Cardiac muscle cell (in vitro differentiated cells and primary cell): ENCODE measurements at regions not wholly inside any gene's neighbourhood (a gene's known extent, or its start where the extent isn't known, plus 50 kb on each side); places are given as distances from the start of the nearest gene placed in this dataset.

Experiments
- DNase-seq, 2 donors: peaks; one replicate each; pipeline versions ENCODE4 v3.0.0 to v3.0.0-alpha.2; 2010 to 2017; ENCODE audit warnings: low read depth in 1 of 2, low spot score in 1 of 2
- H3K27ac ChIP-seq: fragments of 200-600 bp; sonication (generic); 2 replicates; pipeline ENCODE4 v1.5.1; 2016
- H3K27me3 ChIP-seq: fragments of 200-600 bp; sonication (generic); 2 replicates; pipeline ENCODE4 v1.6.0; 2016; ENCODE audit warnings: control low read depth
- H3K36me3 ChIP-seq: fragments of 200-600 bp; sonication (generic); 2 replicates; pipeline ENCODE4 v1.5.1; 2016; ENCODE audit warnings: control low read depth
- H3K4me1 ChIP-seq: fragments of 200-600 bp; sonication (generic); 2 replicates; pipeline ENCODE4 v1.8.1; 2017; ENCODE audit warnings: low read depth, mild to moderate bottlenecking, mixed run types
- H3K4me3 ChIP-seq: fragments of 200-600 bp; sonication (generic); 2 replicates; pipeline ENCODE4 v1.5.1; 2016; ENCODE audit warnings: mild to moderate bottlenecking
- H3K9me3 ChIP-seq: fragments of 200-600 bp; sonication (generic); 2 replicates; pipeline ENCODE4 v1.5.1; 2017; ENCODE audit warnings: low read depth, mild to moderate bottlenecking, control low read depth
- CTCF ChIP-seq: IDR thresholded peaks from 2 replicates; pipeline ENCODE4 v1.5.1; 2012; ENCODE audit warnings: low read depth, mild to moderate bottlenecking, low read length

DNA sequence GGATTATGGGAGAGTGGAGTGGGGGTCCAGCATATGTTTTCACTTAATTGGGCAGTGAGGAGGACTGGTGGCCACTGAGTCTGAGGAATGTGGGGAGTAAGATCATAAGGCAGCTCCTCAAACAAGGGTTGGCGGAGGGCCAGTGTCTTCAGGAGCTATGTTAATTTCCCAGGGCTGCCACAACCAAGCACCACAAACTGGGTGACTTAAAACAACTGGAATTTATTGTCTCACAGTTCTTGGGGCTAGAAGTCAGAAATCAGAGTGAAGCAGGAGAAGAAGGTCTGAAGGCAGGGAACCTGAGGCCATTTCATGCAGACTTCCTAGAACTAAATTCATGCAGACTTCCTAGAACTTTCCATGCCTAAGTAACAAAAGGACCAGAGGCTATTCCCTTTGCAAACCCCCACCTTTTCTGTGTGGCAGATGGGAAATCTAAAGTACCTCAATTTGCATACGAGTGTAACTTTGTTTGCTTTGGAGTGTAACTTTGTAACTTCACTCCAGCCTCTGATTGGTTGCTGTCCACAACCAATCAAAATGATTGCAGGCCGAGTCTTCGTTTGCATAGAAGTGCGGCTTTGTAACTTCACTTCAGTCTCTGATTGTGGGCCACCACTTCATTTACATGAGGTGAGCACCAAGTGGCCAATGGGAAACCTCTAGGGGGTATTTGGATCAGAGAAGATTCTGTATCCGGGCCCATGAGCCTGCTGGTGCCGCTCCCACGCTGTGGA lies 50.5 kb upstream of the ZBED5 start:
- no peak overlapping the region for H3K4me3 ChIP-seq
- no peaks in the 10 kb centered on the region for H3K4me1 ChIP-seq
- no peak for TF ChIP-seq CTCF
- no peaks in the 10 kb centered on the region for H3K9me3 ChIP-seq
- DNase-seq: peak in 1 of 2 donors; percentile 95
- H3K36me3 ChIP-seq: no peaks in the 10 kb centered on the region
- no peaks in the 10 kb centered on the region for H3K27me3 ChIP-seq
- H3K27ac ChIP-seq: no peak overlapping the region
